Muscle layer of colon (tissue), 2 donors: ENCODE measurements at regions not wholly inside any gene's neighbourhood (a gene's known extent, or its start where the extent isn't known, plus 50 kb on each side); places are given as distances from the start of the nearest gene placed in this dataset.

ENCODE experiments used
- H3K27ac ChIP-seq: one replicate; pipeline ENCODE4 v1.7.0; 2013; ENCODE audit warnings: low read depth, mild to moderate bottlenecking, low read length, moderate library complexity
- H3K27me3 ChIP-seq, 2 donors: one replicate each; pipeline ENCODE4 v1.7.0; 2013; ENCODE audit warnings: low read length in 2 of 2, mild to moderate bottlenecking in 2 of 2; ENCODE audit not compliant: insufficient read depth in 2 of 2, control insufficient read depth in 1 of 2
- H3K36me3 ChIP-seq: one replicate; pipeline ENCODE4 v1.7.0; 2013; ENCODE audit warnings: mild to moderate bottlenecking, low read length; ENCODE audit not compliant: insufficient read depth
- H3K4me1 ChIP-seq: one replicate; pipeline ENCODE4 v1.7.0; 2013; ENCODE audit warnings: mild to moderate bottlenecking, low read length; ENCODE audit not compliant: insufficient read depth
- H3K4me3 ChIP-seq, 2 donors: one replicate each; pipeline ENCODE4 v1.7.0; 2013; ENCODE audit warnings: low read length in 2 of 2, low read depth in 1 of 2, mild to moderate bottlenecking in 1 of 2, moderate library complexity in 1 of 2
- H3K9ac ChIP-seq: one replicate; pipeline ENCODE4 v1.7.0; 2013; ENCODE audit warnings: low read length
- H3K9me3 ChIP-seq: one replicate; pipeline ENCODE4 v1.7.0; 2013; ENCODE audit warnings: mild to moderate bottlenecking, low read length
- donor health status: abdominal sarcoma.
- donor health status: Adenocarcinoma of cecum.

DNA sequence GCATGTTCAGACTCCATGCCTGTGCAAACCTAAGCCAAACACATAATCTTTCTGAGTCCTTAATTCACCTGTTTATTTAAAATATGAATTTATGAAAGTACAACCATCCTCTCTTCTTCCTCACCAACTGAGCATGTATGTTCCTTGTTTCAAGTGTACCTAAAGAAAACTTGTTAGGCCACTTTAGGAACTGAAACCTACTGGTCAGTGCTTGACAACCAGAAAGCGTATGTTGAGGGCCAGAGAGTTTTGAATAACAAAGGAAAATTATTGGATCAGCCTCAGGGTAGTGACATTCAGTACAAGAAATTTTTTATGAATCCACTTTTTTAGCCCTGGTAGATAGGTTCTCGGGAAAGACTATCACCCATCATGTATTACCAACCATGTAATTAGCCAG is 847.6 kb upstream of the CELF4 start:
- no peak overlapping the region for H3K4me3 ChIP-seq
- no peak overlapping the region for H3K9ac ChIP-seq
- H3K4me1 ChIP-seq: peaks cover 5% of the 10 kb centered on the region
- no peaks in the 10 kb centered on the region for H3K9me3 ChIP-seq
- no peak overlapping the region for H3K27ac ChIP-seq
- H3K36me3 ChIP-seq: no peaks in the 10 kb centered on the region
- H3K27me3 ChIP-seq: no peaks in the 10 kb centered on the region

- no peaks in the 10 kb centered on the region for H3K9me3 ChIP-seq
- H3K27ac ChIP-seq: no peak overlapping the region
- H3K36me3 ChIP-seq: no peaks in the 10 kb centered on the region
- H3K4me1 ChIP-seq: no peaks in the 10 kb centered on the region
- no peaks in the 10 kb centered on the region for H3K27me3 ChIP-seq
- no peak overlapping the region for H3K4me3 ChIP-seq
- no peak overlapping the region for H3K9ac ChIP-seq
Measured at GRCh38 chr18:38406607-38407006, 841.0 kb upstream of the CELF4 start.

DNA sequence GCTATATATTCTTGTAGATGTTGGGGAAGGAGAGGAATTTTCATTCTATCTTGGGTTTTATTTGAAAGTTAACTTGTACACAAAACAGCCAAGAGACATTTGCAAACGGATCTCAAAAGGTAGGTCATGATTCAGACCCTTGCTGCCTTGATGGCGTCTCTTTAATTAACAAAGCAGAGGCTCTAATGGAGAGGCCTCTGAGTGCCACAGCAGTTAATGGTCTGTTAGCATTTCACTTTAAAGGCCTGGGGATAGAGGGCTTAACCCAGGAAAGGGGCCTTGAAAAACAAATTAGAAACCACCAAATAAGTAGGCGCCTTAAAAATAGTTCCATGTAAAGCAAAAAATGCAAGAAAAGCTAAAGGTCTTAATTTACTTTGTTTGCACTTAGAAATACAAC is 836.9 kb upstream of the CELF4 start:
- Histone ChIP-seq H3K4me1 (no peaks in the 10 kb centered on the region), H3K27ac (no peak overlapping the region), H3K36me3 (no peaks in the 10 kb centered on the region), H3K27me3 (no peaks in the 10 kb centered on the region), H3K9ac (no peak overlapping the region), H3K4me3 (no peak overlapping the region), H3K9me3 (no peaks in the 10 kb centered on the region)

- H3K27me3 ChIP-seq: no peaks in the 10 kb centered on the region
- H3K27ac ChIP-seq: no peak overlapping the region
- H3K9ac ChIP-seq: no peak overlapping the region
- H3K36me3 ChIP-seq: no peaks in the 10 kb centered on the region
- H3K4me1 ChIP-seq: no peaks in the 10 kb centered on the region
- no peaks in the 10 kb centered on the region for H3K9me3 ChIP-seq
- no peak overlapping the region for H3K4me3 ChIP-seq
Measured at GRCh38 chr18:38397094-38397493, 831.5 kb upstream of the CELF4 start.

GRCh38 chr18:38386146-38386545 is 820.5 kb upstream of the CELF4 start:
- Histone ChIP-seq H3K4me1 (no peaks in the 10 kb centered on the region), H3K27ac (no peak overlapping the region), H3K9me3 (no peaks in the 10 kb centered on the region), H3K27me3 (no peaks in the 10 kb centered on the region), H3K4me3 (no peak overlapping the region), H3K9ac (no peak overlapping the region), H3K36me3 (no peaks in the 10 kb centered on the region)

- Histone ChIP-seq H3K9me3 (no peaks in the 10 kb centered on the region), H3K27ac (no peak overlapping the region), H3K36me3 (no peaks in the 10 kb centered on the region), H3K27me3 (no peaks in the 10 kb centered on the region), H3K9ac (no peak overlapping the region), H3K4me1 (no peaks in the 10 kb centered on the region), H3K4me3 (no peak overlapping the region)
Measured at GRCh38 chr18:38369772-38370690, 804.4 kb upstream of the CELF4 start.

DNA sequence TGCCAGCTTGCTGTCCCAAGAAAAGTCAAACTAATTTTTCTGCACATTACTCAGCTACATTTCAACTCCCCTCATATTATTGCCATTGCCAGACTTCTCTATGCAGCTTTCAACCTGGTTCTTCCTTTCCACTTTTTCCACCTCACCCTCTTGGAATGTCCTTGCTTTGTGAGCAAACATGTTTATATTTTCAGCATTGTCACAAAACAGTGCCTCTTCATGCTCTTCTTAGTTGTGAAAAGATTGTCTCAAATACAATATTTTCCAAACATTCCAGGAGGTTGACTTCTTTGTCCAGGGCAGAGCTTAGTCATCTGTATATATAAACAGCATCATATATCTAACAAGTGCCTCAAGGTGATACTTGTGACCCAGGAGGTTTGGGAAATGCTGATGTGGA is 803.3 kb upstream of the CELF4 start:
- H3K9ac ChIP-seq: no peak overlapping the region
- H3K4me3 ChIP-seq: no peak overlapping the region
- no peaks in the 10 kb centered on the region for H3K9me3 ChIP-seq
- no peaks in the 10 kb centered on the region for H3K4me1 ChIP-seq
- H3K27me3 ChIP-seq: no peaks in the 10 kb centered on the region
- no peak overlapping the region for H3K27ac ChIP-seq
- no peaks in the 10 kb centered on the region for H3K36me3 ChIP-seq

- no peaks in the 10 kb centered on the region for H3K27me3 ChIP-seq
- H3K4me1 ChIP-seq: no peaks in the 10 kb centered on the region
- no peak overlapping the region for H3K27ac ChIP-seq
- H3K36me3 ChIP-seq: no peaks in the 10 kb centered on the region
- no peaks in the 10 kb centered on the region for H3K9me3 ChIP-seq
- H3K9ac ChIP-seq: no peak overlapping the region
- H3K4me3 ChIP-seq: no peak overlapping the region
Measured at GRCh38 chr18:38368246-38368645, 802.6 kb upstream of the CELF4 start.

- no peak overlapping the region for H3K27ac ChIP-seq
- H3K9ac ChIP-seq: no peak overlapping the region
- no peaks in the 10 kb centered on the region for H3K4me1 ChIP-seq
- H3K4me3 ChIP-seq: no peak overlapping the region
- H3K36me3 ChIP-seq: no peaks in the 10 kb centered on the region
- no peaks in the 10 kb centered on the region for H3K9me3 ChIP-seq
- no peaks in the 10 kb centered on the region for H3K27me3 ChIP-seq
Measured at GRCh38 chr18:38367473-38367872, 801.9 kb upstream of the CELF4 start.

DNA sequence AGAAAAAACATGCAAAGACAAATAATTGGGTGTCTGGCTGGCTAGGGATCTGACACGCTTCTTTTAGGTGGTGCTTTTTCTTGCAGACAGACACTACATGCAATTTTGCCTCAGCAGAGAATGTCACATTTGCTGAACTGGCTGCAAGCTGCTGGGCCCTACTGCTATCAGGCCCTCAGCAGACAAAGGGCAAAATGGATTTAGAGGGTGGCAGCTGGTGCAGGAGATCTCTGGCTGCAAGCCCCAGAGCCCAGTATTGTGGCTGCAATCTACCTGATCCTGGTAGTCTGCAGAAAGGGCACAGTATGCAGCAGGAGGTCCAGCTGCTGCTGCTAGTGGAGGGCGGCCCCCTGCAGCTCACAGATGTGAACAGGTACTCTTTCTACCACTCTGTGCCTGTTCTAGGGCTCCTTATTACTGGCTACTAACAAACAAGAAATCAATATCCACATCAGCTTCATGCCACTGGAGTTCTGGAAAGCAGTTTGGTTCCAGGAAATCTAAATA is 796.7 kb upstream of the CELF4 start:
- no peaks in the 10 kb centered on the region for H3K4me1 ChIP-seq
- no peak overlapping the region for H3K27ac ChIP-seq

GRCh38 chr18:38358805-38359657 is 793.4 kb upstream of the CELF4 start:
- Histone ChIP-seq H3K4me3 (no peak overlapping the region), H3K27ac (no peak overlapping the region), H3K9me3 (no peaks in the 10 kb centered on the region), H3K9ac (no peak overlapping the region), H3K27me3 (no peaks in the 10 kb centered on the region), H3K36me3 (no peaks in the 10 kb centered on the region), H3K4me1 (no peaks in the 10 kb centered on the region)

More for the DNA sequence above, 796.7 kb upstream of the CELF4 start:
- no peak overlapping the region for H3K9ac ChIP-seq
- H3K36me3 ChIP-seq: no peaks in the 10 kb centered on the region
- H3K27me3 ChIP-seq: no peaks in the 10 kb centered on the region
- H3K4me3 ChIP-seq: no peak overlapping the region
- H3K9me3 ChIP-seq: no peaks in the 10 kb centered on the region
